Adrenal gland (tissue), 5 donors: ENCODE measurements at regions not wholly inside any gene's neighbourhood (a gene's known extent, or its start where the extent isn't known, plus 50 kb on each side); places are given as distances from the start of the nearest gene placed in this dataset.

Experiments used
- CTCF ChIP-seq, 6 experiments: fragments of 450-650 bp in 4 of 6; fragments of 200-600 bp in 2 of 6; sonication (generic) in 1 of 6; IDR thresholded peaks; 1 replicate in 5 of 6; 2 replicates in 1 of 6; pipeline versions ENCODE4 v1.5.1 to v1.8.0; 2016 to 2021; ENCODE audit warnings: antibody characterized with exemption in 6 of 6, mild to moderate bottlenecking in 2 of 6, moderate library complexity in 1 of 6
- POLR2A ChIP-seq, 2 donors: fragments of 450-650 bp; IDR thresholded peaks; one replicate each; pipeline ENCODE4 v1.6.1; 2017; ENCODE audit warnings: antibody characterized with exemption in 2 of 2, mild to moderate bottlenecking in 2 of 2, moderate library complexity in 1 of 2
- donor health status: DM: no; HTN: no; CAD: no.

GRCh38 chr1:185585770-185586169 lies 148.4 kb upstream of the HMCN1 start:
- TF ChIP-seq POLR2A (IDR thresholded peaks at IDR 0.05) (no peak), CTCF (IDR thresholded peaks at IDR 0.05) (no peak)
